OCI-LY7 (cell line): ENCODE measurements at regions not wholly inside any gene's neighbourhood (a gene's known extent, or its start where the extent isn't known, plus 50 kb on each side); places are given as distances from the start of the nearest gene placed in this dataset.

Source experiments
- BruUV-seq: library from RNA; stranded (reverse); fragments of 400-500 nt; replicated peaks from 2 replicates; lab custom pipeline; 2021; lab: Mats Ljungman, UMichigan
- CTCF ChIA-PET: fragments of 300-600 bp; sonication (Branson Sonifier 250); formaldehyde crosslinking; loops from one replicate; lab custom pipeline; 2022; ENCODE audit warnings: antibody characterized with exemption; ENCODE audit not compliant: unreplicated experiment; lab: Charles Lee
- POLR2A ChIA-PET: fragments of 300-600 bp; sonication (Branson Sonifier 250); formaldehyde crosslinking; loops from one replicate; lab custom pipeline; 2022; ENCODE audit warnings: antibody characterized with exemption; lab: Charles Lee
- DNase-seq: peaks from one replicate; pipeline ENCODE4 v3.0.0-alpha.2; 2015; ENCODE audit warnings: low spot score
- H2AFZ ChIP-seq: fragments of 200-600 bp; sonication (generic), shearing (Covaris generic); 2 replicates; pipeline ENCODE4 v1.6.1; 2014; ENCODE audit warnings: mild to moderate bottlenecking, antibody characterized with exemption, low read length, moderate library complexity
- H3K27ac ChIP-seq: fragments of 200-600 bp; sonication (generic); 2 replicates; pipeline ENCODE4 v1.5.1; 2014; ENCODE audit warnings: mixed run types, low read depth, mild to moderate bottlenecking, moderate library complexity, low read length, inconsistent platforms; ENCODE audit not compliant: poor library complexity, severe bottlenecking
- H3K36me3 ChIP-seq: fragments of 200-600 bp; sonication (generic); 2 replicates; pipeline ENCODE4 v1.6.1; 2014; ENCODE audit warnings: mild to moderate bottlenecking, antibody characterized with exemption, low read length, moderate library complexity, mixed read lengths; ENCODE audit not compliant: insufficient read depth
- H3K4me1 ChIP-seq: fragments of 200-600 bp; sonication (generic); 2 replicates; pipeline ENCODE4 v1.5.1; 2014; ENCODE audit warnings: mild to moderate bottlenecking, low read length; ENCODE audit not compliant: insufficient read depth, poor library complexity, severe bottlenecking
- H3K4me2 ChIP-seq: fragments of 200-600 bp; sonication (generic); 2 replicates; pipeline ENCODE4 v1.6.1; 2014; ENCODE audit warnings: mild to moderate bottlenecking, low read length
- H3K4me3 ChIP-seq: fragments of 200-600 bp; sonication (generic); 2 replicates; pipeline ENCODE4 v1.5.1; 2014; ENCODE audit warnings: mild to moderate bottlenecking, low read depth, low read length; ENCODE audit not compliant: poor library complexity, severe bottlenecking
- H3K79me2 ChIP-seq: fragments of 200-600 bp; sonication (generic); 2 replicates; pipeline ENCODE4 v1.6.1; 2016; ENCODE audit warnings: low read depth, mild to moderate bottlenecking, low read length, moderate library complexity, mixed read lengths; ENCODE audit not compliant: insufficient read depth
- H3K9me2 ChIP-seq: fragments of 200-600 bp; sonication (generic); 2 replicates; pipeline ENCODE4 v1.6.1; 2016; ENCODE audit warnings: mild to moderate bottlenecking, low read length, mixed read lengths; ENCODE audit not compliant: insufficient read depth
- H3K9me3 ChIP-seq: fragments of 200-600 bp; sonication (generic); 2 replicates; pipeline ENCODE4 v1.6.1; 2014; ENCODE audit warnings: mild to moderate bottlenecking, mixed run types, low read length, mixed read lengths
- H4K20me1 ChIP-seq: fragments of 200-600 bp; sonication (generic); 2 replicates; pipeline ENCODE4 v1.6.1; 2014; ENCODE audit warnings: mild to moderate bottlenecking, antibody characterized with exemption, low read length, moderate library complexity, mixed read lengths; ENCODE audit not compliant: insufficient read depth
- EZH2phosphoT487 ChIP-seq: fragments of 200-600 bp; sonication (generic); IDR thresholded peaks from 2 replicates; pipeline ENCODE4 v1.6.1; 2018; ENCODE audit warnings: low read depth, borderline replicate concordance, mild to moderate bottlenecking, mixed run types, antibody characterized with exemption, low read length, moderate library complexity, mixed read lengths
- intact Hi-C: fragments of 100-400 bp; cut with micrococcal nuclease; formaldehyde crosslinking; loops from one replicate; pipeline ENCODE4 v1.10.0; 2022; ENCODE audit not compliant: unreplicated experiment
- TF ChIP-seq, protein P1 (sequence below): fragments of 200-600 bp; sonication (generic); conservative IDR thresholded peaks from 2 replicates; pipeline ENCODE4 v1.5.1; 2014; ENCODE audit warnings: mild to moderate bottlenecking, antibody characterized with exemption, low read length, moderate library complexity, mixed read lengths

DNA sequence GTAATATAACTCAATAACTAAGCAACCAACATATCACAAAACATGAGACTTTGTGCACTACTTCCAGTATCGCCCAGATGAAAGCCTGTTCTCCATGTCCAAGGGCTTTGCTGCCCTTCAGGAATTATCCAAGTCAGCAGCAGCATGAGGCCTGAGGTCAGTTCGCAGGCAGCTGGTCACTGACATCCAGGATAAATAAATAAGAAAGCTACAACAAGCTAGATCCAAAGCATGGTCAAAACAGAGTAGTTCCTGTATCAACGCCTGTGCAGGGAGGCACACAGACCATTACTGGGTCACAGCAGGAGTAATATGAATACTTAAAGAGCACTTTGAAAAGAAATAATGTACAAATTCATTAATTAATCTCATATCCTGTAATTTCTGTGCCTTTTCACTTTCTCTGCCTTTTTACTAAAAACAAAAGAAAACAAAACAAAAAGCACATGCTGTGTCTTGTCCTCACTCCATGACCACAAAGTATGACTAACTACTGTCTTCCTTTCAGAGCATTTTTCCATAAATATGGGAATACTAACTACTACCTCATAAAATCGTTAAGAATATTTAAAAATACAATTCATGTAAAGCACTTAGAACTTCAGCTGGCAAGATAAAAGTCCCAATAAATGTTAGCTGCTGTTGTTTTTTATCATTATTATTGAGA lies 374.9 kb upstream of the IRAK1BP1 start:
- ChIA-PET POLR2A (no interaction called here), CTCF (no interaction called here)
- Histone ChIP-seq H3K9me2 (no peaks in the 10 kb centered on the region), H3K9me3 (no peaks in the 10 kb centered on the region), H4K20me1 (no peaks in the 10 kb centered on the region; the same call in 1 of the 2 replicates), H3K4me1 (no peaks in the 10 kb centered on the region), H3K79me2 (no peaks in the 10 kb centered on the region), H3K27ac (no peak overlapping the region), H2AFZ (no peak overlapping the region), H3K4me2 (no peak overlapping the region), H3K36me3 (no peaks in the 10 kb centered on the region), H3K4me3 (no peak overlapping the region)
- intact Hi-C loops, result no loop called here
- no peak for DNase-seq
- no TSS peak for BruUV-seq
- TF ChIP-seq, protein P1, sequence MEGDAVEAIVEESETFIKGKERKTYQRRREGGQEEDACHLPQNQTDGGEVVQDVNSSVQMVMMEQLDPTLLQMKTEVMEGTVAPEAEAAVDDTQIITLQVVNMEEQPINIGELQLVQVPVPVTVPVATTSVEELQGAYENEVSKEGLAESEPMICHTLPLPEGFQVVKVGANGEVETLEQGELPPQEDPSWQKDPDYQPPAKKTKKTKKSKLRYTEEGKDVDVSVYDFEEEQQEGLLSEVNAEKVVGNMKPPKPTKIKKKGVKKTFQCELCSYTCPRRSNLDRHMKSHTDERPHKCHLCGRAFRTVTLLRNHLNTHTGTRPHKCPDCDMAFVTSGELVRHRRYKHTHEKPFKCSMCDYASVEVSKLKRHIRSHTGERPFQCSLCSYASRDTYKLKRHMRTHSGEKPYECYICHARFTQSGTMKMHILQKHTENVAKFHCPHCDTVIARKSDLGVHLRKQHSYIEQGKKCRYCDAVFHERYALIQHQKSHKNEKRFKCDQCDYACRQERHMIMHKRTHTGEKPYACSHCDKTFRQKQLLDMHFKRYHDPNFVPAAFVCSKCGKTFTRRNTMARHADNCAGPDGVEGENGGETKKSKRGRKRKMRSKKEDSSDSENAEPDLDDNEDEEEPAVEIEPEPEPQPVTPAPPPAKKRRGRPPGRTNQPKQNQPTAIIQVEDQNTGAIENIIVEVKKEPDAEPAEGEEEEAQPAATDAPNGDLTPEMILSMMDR, result no peak
- no peak for TF ChIP-seq EZH2phosphoT487

- Histone ChIP-seq H3K36me3 (no peaks in the 10 kb centered on the region), H3K9me3 (no peaks in the 10 kb centered on the region), H3K4me2 (no peak overlapping the region), H3K79me2 (no peaks in the 10 kb centered on the region), H3K9me2 (no peaks in the 10 kb centered on the region), H3K4me1 (no peaks in the 10 kb centered on the region), H2AFZ (no peak overlapping the region), H4K20me1 (no peaks in the 10 kb centered on the region; the same call in 1 of the 2 replicates), H3K27ac (no peak overlapping the region), H3K4me3 (no peak overlapping the region)
- POLR2A ChIA-PET, result no interaction called here
- intact Hi-C loops, result no loop called here
- no peak for DNase-seq
- TF ChIP-seq EZH2phosphoT487, result no peak
- TF ChIP-seq, protein P1, result no peak
- no TSS peak for BruUV-seq
- CTCF ChIA-PET, result no interaction called here
Measured at GRCh38 chr6:78500299-78501089, 366.9 kb upstream of the IRAK1BP1 start.
